HepG2 (cell line): ENCODE measurements at regions not wholly inside any gene's neighbourhood (a gene's known extent, or its start where the extent isn't known, plus 50 kb on each side); places are given as distances from the start of the nearest gene placed in this dataset.

ENCODE experiments used
- ATAC-seq: fragments of 200-7000 bp; cut with Tn5 transposase; 3 replicates; pipeline ENCODE4 v1.9.1; 2020; ENCODE audit warnings: mild to moderate bottlenecking, moderate library complexity
- BruUV-seq: library from RNA; stranded (reverse); fragments of 400-500 nt; replicated peaks from 2 replicates; lab custom pipeline; 2021; lab: Mats Ljungman, UMichigan
- CTCF ChIA-PET: fragments of 300-600 bp; formaldehyde crosslinking; extraction: SDS; loops from one replicate; lab custom pipeline; 2021; ENCODE audit warnings: low total read pairs, inconsistent platforms, low intra/inter-chr PET ratio; lab: Yijun Ruan, JAX
- POLR2A ChIA-PET: fragments of 350-600 bp; sonication (Branson Sonifier 250); formaldehyde crosslinking; loops from one replicate; lab custom pipeline; 2020; ENCODE audit warnings: antibody characterized with exemption, inconsistent platforms; lab: Yijun Ruan, JAX
- DNase-seq: peaks from one replicate; pipeline ENCODE4 v3.0.0-alpha.2; 2015; ENCODE audit warnings: low spot score
- FAIRE-seq: peaks from 3 replicates; lab custom pipeline; 2011; peaks lifted over from hg19 to GRCh38; lab: Jason Lieb, UNC
- H2AFZ ChIP-seq: one replicate; pipeline ENCODE4 v1.6.1; 2011; ENCODE audit warnings: low read length, inconsistent platforms
- H3K27ac ChIP-seq: fragments of 300-600 bp; 3 replicates; pipeline ENCODE4 v1.8.0; 2011; ENCODE audit warnings: mixed run types, mild to moderate bottlenecking, mixed read lengths, low read length, inconsistent platforms; ENCODE audit not compliant: insufficient read depth; ENCODE audit errors: extremely low read length
- H3K27me3 ChIP-seq, 2 experiments: fragments of 200-600 bp in 1 of 2; 2 replicates in 1 of 2; 3 replicates in 1 of 2; pipeline versions ENCODE4 v1.6.0 to v1.8.0; 2011; ENCODE audit warnings: low read length in 2 of 2, mild to moderate bottlenecking in 2 of 2, moderate library complexity in 2 of 2, inconsistent platforms in 1 of 2; ENCODE audit not compliant: insufficient read depth in 2 of 2, control insufficient read depth in 1 of 2
- H3K36me3 ChIP-seq, 2 experiments: fragments of 200-600 bp in 1 of 2; replicated peaks in 1 of 2; 2 replicates in 1 of 2; 3 replicates in 1 of 2; pipeline versions ENCODE4 v1.5.1 to v1.8.0; 2011; ENCODE audit warnings: low read length in 2 of 2, inconsistent platforms in 1 of 2; ENCODE audit not compliant: insufficient read depth in 2 of 2, control insufficient read depth in 1 of 2
- H3K4me1 ChIP-seq: 2 replicates; pipeline ENCODE4 v1.5.1; 2012; ENCODE audit warnings: low read length, inconsistent platforms; ENCODE audit not compliant: insufficient read depth
- H3K4me2 ChIP-seq: 2 replicates; pipeline ENCODE4 v1.6.0; 2011; ENCODE audit warnings: low read depth, low read length, inconsistent platforms
- H3K4me3 ChIP-seq, 3 experiments: fragments of 200-600 bp in 1 of 3; sonication (generic), shearing (Covaris generic) in 1 of 3; replicated peaks in 1 of 3; 2 replicates each; pipeline ENCODE4 v1.5.1; 2011 to 2016; ENCODE audit warnings: low read length in 3 of 3, inconsistent platforms in 2 of 3, low read depth in 2 of 3, mild to moderate bottlenecking in 2 of 3, control low read depth in 1 of 3, mixed read lengths in 1 of 3; ENCODE audit not compliant: insufficient read depth in 1 of 3
- H3K79me2 ChIP-seq: one replicate; pipeline ENCODE4 v1.6.1; 2011; ENCODE audit warnings: low read length, inconsistent platforms; ENCODE audit not compliant: insufficient read depth
- H3K9ac ChIP-seq: 2 replicates; pipeline ENCODE4 v1.6.0; 2011; ENCODE audit warnings: mild to moderate bottlenecking, low read depth, low read length, inconsistent platforms; ENCODE audit not compliant: insufficient read depth
- H3K9me3 ChIP-seq: 2 replicates; pipeline ENCODE4 v1.5.1; 2012; ENCODE audit warnings: mild to moderate bottlenecking, low read length
- H4K20me1 ChIP-seq: 2 replicates; pipeline ENCODE4 v1.6.0; 2011; ENCODE audit warnings: inconsistent platforms, mild to moderate bottlenecking, low read length, moderate library complexity; ENCODE audit not compliant: insufficient read depth
- FOSL2 ChIP-seq: sonication (generic); formaldehyde crosslinking; IDR thresholded peaks from 2 replicates; pipeline ENCODE4 v1.4.0; 2020; ENCODE audit warnings: missing genetic modification reagents
- KMT2B ChIP-seq: IDR thresholded peaks from 2 replicates; pipeline ENCODE4 v1.6.1; 2016; ENCODE audit warnings: missing genetic modification reagents, missing compliant biosample characterization
- MTF2 ChIP-seq: sonication (generic); formaldehyde crosslinking; IDR thresholded peaks from 2 replicates; pipeline ENCODE4 v1.5.0; 2020; ENCODE audit warnings: missing genetic modification reagents, borderline replicate concordance
- MXD1 ChIP-seq: sonication (generic); formaldehyde crosslinking; IDR thresholded peaks from 2 replicates; pipeline ENCODE4 v1.4.0; 2020; ENCODE audit warnings: mild to moderate bottlenecking, missing genetic modification reagents
- NBN ChIP-seq: fragments of 450-650 bp; conservative IDR thresholded peaks from 2 replicates; pipeline ENCODE4 v1.6.1; 2017
- NONO ChIP-seq, 2 experiments: fragments of 450-650 bp in 1 of 2; sonication (generic) in 1 of 2; formaldehyde crosslinking in 1 of 2; IDR thresholded peaks in 1 of 2; conservative IDR thresholded peaks in 1 of 2; 2 replicates each; pipeline versions ENCODE4 v1.6.1 to v1.8.0; 2017 to 2022; ENCODE audit warnings: mild to moderate bottlenecking in 1 of 2, missing genetic modification reagents in 1 of 2, moderate library complexity in 1 of 2
- NPAS2 ChIP-seq: sonication (generic); formaldehyde crosslinking; IDR thresholded peaks from 2 replicates; pipeline ENCODE4 v1.8.0; 2022; ENCODE audit warnings: mild to moderate bottlenecking, missing genetic modification reagents, borderline replicate concordance
- PPARG ChIP-seq: conservative IDR thresholded peaks from 2 replicates; pipeline ENCODE4 v1.6.1; 2016; ENCODE audit warnings: missing biosample characterization, missing genetic modification reagents
- SRSF9 ChIP-seq: fragments of 200-400 bp; formaldehyde crosslinking; IDR thresholded peaks from 2 replicates; pipeline ENCODE4 v1.6.1; 2018; ENCODE audit warnings: borderline replicate concordance, mild to moderate bottlenecking, low read depth, low read length; ENCODE audit not compliant: insufficient read depth, poor library complexity, severe bottlenecking
- SRY ChIP-seq: sonication (generic); formaldehyde crosslinking; IDR thresholded peaks from 2 replicates; pipeline ENCODE4 v1.8.0; 2022; ENCODE audit warnings: mild to moderate bottlenecking, missing genetic modification reagents
- TBL1XR1 ChIP-seq: fragments of 150-350 bp; IDR thresholded peaks from 2 replicates; pipeline ENCODE4 v1.6.1; 2014; ENCODE audit warnings: borderline replicate concordance, low read length; ENCODE audit not compliant: partially characterized antibody
- TGIF2 ChIP-seq: IDR thresholded peaks from 2 replicates; pipeline ENCODE4 v1.6.1; 2016; ENCODE audit warnings: control low read depth, missing compliant biosample characterization
- TOPORS ChIP-seq: sonication (generic); formaldehyde crosslinking; IDR thresholded peaks from 2 replicates; pipeline ENCODE4 v1.8.0; 2023; ENCODE audit warnings: mild to moderate bottlenecking, missing genetic modification reagents
- ZNF12 ChIP-seq: sonication (generic); formaldehyde crosslinking; IDR thresholded peaks from 2 replicates; pipeline ENCODE4 v1.5.0; 2020; ENCODE audit warnings: missing genetic modification reagents
- WGBS: methylation state at CpG from one replicate; pipeline ENCODE4 v1.1.6; 2017; ENCODE audit warnings: low lambda C conversion rate; 5-methylcytosine and 5-hydroxymethylcytosine counted together
- in situ Hi-C: cut with HindIII; loops from 2 replicates; pipeline ENCODE4 v1.10.0; 2017; ENCODE audit warnings: low pct_unique_long_range_greater_than_20kb; ENCODE audit not compliant: extremely low pct_ligation_motif_present
- intact Hi-C: fragments of 100-400 bp; cut with micrococcal nuclease; formaldehyde crosslinking; loops from one replicate; pipeline ENCODE4 v1.10.0; 2022; ENCODE audit not compliant: unreplicated experiment
- TF ChIP-seq, protein P1 (sequence below): sonication (generic); formaldehyde crosslinking; IDR thresholded peaks from 2 replicates; pipeline ENCODE4 v1.4.0; 2020; ENCODE audit warnings: mild to moderate bottlenecking, missing genetic modification reagents
- TF ChIP-seq, protein P2 (sequence below): sonication (generic); formaldehyde crosslinking; conservative IDR thresholded peaks from 2 replicates; pipeline ENCODE4 v1.8.0; 2022; ENCODE audit warnings: mild to moderate bottlenecking, moderate library complexity, missing genetic modification reagents
- TF ChIP-seq, protein P3 (sequence below): sonication (generic); formaldehyde crosslinking; IDR thresholded peaks from 2 replicates; pipeline ENCODE4 v1.5.0; 2020; ENCODE audit warnings: mild to moderate bottlenecking, missing genetic modification reagents

GRCh38 chr9:22363421-22363887 lies 83.2 kb upstream of the DMRTA1 start:
- no peak for FAIRE-seq
- in situ Hi-C loops, result no loop called here

More at GRCh38 chr9:22363421-22363887, 83.2 kb upstream of the DMRTA1 start:
- Histone ChIP-seq H4K20me1 (no peaks in the 10 kb centered on the region), H3K4me3 (no peak overlapping the region), H3K9me3 (peaks cover 7% of the 10 kb centered on the region; the same call in 1 of the 2 replicates), H2AFZ (no peak overlapping the region), H3K4me2 (no peak overlapping the region), H3K9ac (no peak overlapping the region), H3K36me3 (no peaks in the 10 kb centered on the region), H3K79me2 (no peaks in the 10 kb centered on the region), H3K4me1 (no peaks in the 10 kb centered on the region), H3K27ac (no peak overlapping the region), H3K27me3 (no peaks in the 10 kb centered on the region)
- no CpG with 5 or more reads among the region's 31 CpGs for WGBS
- no peak for TF ChIP-seq MXD1 (CRISPR knock-in tag)
- TF ChIP-seq, protein P1, sequence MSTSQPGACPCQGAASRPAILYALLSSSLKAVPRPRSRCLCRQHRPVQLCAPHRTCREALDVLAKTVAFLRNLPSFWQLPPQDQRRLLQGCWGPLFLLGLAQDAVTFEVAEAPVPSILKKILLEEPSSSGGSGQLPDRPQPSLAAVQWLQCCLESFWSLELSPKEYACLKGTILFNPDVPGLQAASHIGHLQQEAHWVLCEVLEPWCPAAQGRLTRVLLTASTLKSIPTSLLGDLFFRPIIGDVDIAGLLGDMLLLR (CRISPR knock-in tag), result no peak
- TF ChIP-seq SRSF9, result no peak
- no peak for TF ChIP-seq MTF2 (CRISPR knock-in tag)
- no peak for TF ChIP-seq NBN
- TF ChIP-seq FOSL2, result no peak
- TF ChIP-seq ZNF12 (CRISPR knock-in tag), result no peak
- TF ChIP-seq, protein P2, sequence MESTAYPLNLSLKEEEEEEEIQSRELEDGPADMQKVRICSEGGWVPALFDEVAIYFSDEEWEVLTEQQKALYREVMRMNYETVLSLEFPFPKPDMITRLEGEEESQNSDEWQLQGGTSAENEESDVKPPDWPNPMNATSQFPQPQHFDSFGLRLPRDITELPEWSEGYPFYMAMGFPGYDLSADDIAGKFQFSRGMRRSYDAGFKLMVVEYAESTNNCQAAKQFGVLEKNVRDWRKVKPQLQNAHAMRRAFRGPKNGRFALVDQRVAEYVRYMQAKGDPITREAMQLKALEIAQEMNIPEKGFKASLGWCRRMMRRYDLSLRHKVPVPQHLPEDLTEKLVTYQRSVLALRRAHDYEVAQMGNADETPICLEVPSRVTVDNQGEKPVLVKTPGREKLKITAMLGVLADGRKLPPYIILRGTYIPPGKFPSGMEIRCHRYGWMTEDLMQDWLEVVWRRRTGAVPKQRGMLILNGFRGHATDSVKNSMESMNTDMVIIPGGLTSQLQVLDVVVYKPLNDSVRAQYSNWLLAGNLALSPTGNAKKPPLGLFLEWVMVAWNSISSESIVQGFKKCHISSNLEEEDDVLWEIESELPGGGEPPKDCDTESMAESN, result no peak
- TF ChIP-seq, protein P3, sequence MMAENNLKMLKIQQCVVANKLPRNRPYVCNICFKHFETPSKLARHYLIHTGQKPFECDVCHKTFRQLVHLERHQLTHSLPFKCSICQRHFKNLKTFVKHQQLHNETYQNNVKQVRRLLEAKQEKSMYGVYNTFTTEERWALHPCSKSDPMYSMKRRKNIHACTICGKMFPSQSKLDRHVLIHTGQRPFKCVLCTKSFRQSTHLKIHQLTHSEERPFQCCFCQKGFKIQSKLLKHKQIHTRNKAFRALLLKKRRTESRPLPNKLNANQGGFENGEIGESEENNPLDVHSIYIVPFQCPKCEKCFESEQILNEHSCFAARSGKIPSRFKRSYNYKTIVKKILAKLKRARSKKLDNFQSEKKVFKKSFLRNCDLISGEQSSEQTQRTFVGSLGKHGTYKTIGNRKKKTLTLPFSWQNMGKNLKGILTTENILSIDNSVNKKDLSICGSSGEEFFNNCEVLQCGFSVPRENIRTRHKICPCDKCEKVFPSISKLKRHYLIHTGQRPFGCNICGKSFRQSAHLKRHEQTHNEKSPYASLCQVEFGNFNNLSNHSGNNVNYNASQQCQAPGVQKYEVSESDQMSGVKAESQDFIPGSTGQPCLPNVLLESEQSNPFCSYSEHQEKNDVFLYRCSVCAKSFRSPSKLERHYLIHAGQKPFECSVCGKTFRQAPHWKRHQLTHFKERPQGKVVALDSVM, result no peak
- TF ChIP-seq KMT2B (CRISPR knock-in tag), result no peak
- TF ChIP-seq TOPORS (CRISPR knock-in tag), result no peak
- no peak for TF ChIP-seq TGIF2
- no peak for TF ChIP-seq PPARG (CRISPR knock-in tag)
- TF ChIP-seq TBL1XR1, result no peak
- no peak for TF ChIP-seq NPAS2 (CRISPR knock-in tag)
- no peak for TF ChIP-seq NONO (IDR thresholded peaks at IDR 0.05)
- no peak for TF ChIP-seq NONO (CRISPR knock-in tag; conservative IDR thresholded peaks at IDR 0.05)
- no peak for TF ChIP-seq SRY (CRISPR knock-in tag)
- DNase-seq (no peak), ATAC-seq (no peak)
- CTCF ChIA-PET, result no interaction called here
- intact Hi-C loops, result no loop called here
- POLR2A ChIA-PET, result no interaction called here
- no TSS peak for BruUV-seq
